Smooth muscle cell (in vitro differentiated cells): ENCODE measurements at regions not wholly inside any gene's neighbourhood (a gene's known extent, or its start where the extent isn't known, plus 50 kb on each side); places are given as distances from the start of the nearest gene placed in this dataset.

Experiments used
- DNase-seq: peaks from one replicate; lab custom pipeline; 2025; ENCODE audit not compliant: unreplicated experiment; lab: John Stamatoyannopoulos, UW
- H2AFZ ChIP-seq: fragments of 200-600 bp; sonication (generic); 2 replicates; pipeline ENCODE4 v1.6.0; 2016; ENCODE audit warnings: antibody characterized with exemption, low read depth, mild to moderate bottlenecking
- H3F3A ChIP-seq: fragments of 200-600 bp; sonication (generic); 2 replicates; pipeline ENCODE4 v1.6.0; 2017; ENCODE audit warnings: antibody characterized with exemption, low read depth
- H3K27ac ChIP-seq: fragments of 200-600 bp; sonication (generic); 2 replicates; pipeline ENCODE4 v1.5.1; 2016; ENCODE audit warnings: low read depth, mild to moderate bottlenecking
- H3K27me3 ChIP-seq: fragments of 200-600 bp; sonication (generic); 2 replicates; pipeline ENCODE4 v1.6.1; 2016; ENCODE audit warnings: low read depth, mild to moderate bottlenecking
- H3K36me3 ChIP-seq: fragments of 200-600 bp; sonication (generic); 2 replicates; pipeline ENCODE4 v1.5.1; 2016; ENCODE audit warnings: low read depth
- H3K4me1 ChIP-seq: fragments of 200-600 bp; sonication (generic); 2 replicates; pipeline ENCODE4 v1.5.1; 2016; ENCODE audit warnings: low read depth
- H3K4me2 ChIP-seq: fragments of 200-600 bp; sonication (generic); 2 replicates; pipeline ENCODE4 v1.6.0; 2016; ENCODE audit warnings: mild to moderate bottlenecking
- H3K4me3 ChIP-seq: fragments of 200-600 bp; sonication (generic); 2 replicates; pipeline ENCODE4 v1.5.1; 2016; ENCODE audit warnings: mild to moderate bottlenecking
- H3K79me2 ChIP-seq: fragments of 200-600 bp; sonication (generic); 2 replicates; pipeline ENCODE4 v1.6.0; 2016; ENCODE audit warnings: low read depth, mild to moderate bottlenecking
- H3K9ac ChIP-seq: fragments of 200-600 bp; sonication (generic); 2 replicates; pipeline ENCODE4 v1.6.0; 2016; ENCODE audit warnings: low read depth
- H3K9me3 ChIP-seq: fragments of 200-600 bp; sonication (generic); replicated peaks from 2 replicates; pipeline ENCODE4 v1.5.1; 2016; ENCODE audit warnings: low read depth
- H4K20me1 ChIP-seq: fragments of 200-600 bp; sonication (generic); 2 replicates; pipeline ENCODE4 v1.6.0; 2016; ENCODE audit warnings: low read depth
- CTCF ChIP-seq: fragments of 200-600 bp; sonication (generic); IDR thresholded peaks from 2 replicates; pipeline ENCODE4 v1.5.1; 2017; ENCODE audit warnings: borderline replicate concordance, mild to moderate bottlenecking, antibody characterized with exemption; ENCODE audit not compliant: insufficient read depth, poor library complexity, severe bottlenecking
- WGBS: methylation state at CpG from one replicate; pipeline ENCODE4 v1.1.7; 2016; ENCODE audit warnings: low lambda C conversion rate; 5-methylcytosine and 5-hydroxymethylcytosine counted together

GRCh38 chr22:48478529-48479265, 1349.0 kb downstream of the BRD1 start:
- Histone ChIP-seq H3K4me1 (no peaks in the 10 kb centered on the region), H3K9ac (no peak overlapping the region), H4K20me1 (no peaks in the 10 kb centered on the region), H3K4me3 (no peak overlapping the region), H3K79me2 (no peaks in the 10 kb centered on the region), H3K27ac (no peak overlapping the region), H3K36me3 (no peaks in the 10 kb centered on the region), H3F3A (no peaks in the 10 kb centered on the region), H3K9me3 (no peaks in the 10 kb centered on the region), H3K4me2 (no peak overlapping the region), H2AFZ (no peak overlapping the region), H3K27me3 (no peaks in the 10 kb centered on the region)
- 93% methylated on average over 11 of the region's 11 CpGs for WGBS
- no peak for TF ChIP-seq CTCF
- no peak for DNase-seq

- no peaks in the 10 kb centered on the region for H3K36me3 ChIP-seq
- H3K4me3 ChIP-seq, result no peak overlapping the region
- H3K27me3 ChIP-seq, result no peaks in the 10 kb centered on the region
- no peak overlapping the region for H3K4me2 ChIP-seq
- H3K9me3 ChIP-seq, result no peaks in the 10 kb centered on the region
- no peak for DNase-seq
- no peaks in the 10 kb centered on the region for H3K79me2 ChIP-seq
- H3K4me1 ChIP-seq, result no peaks in the 10 kb centered on the region
- no peak overlapping the region for H3K27ac ChIP-seq
- WGBS, result 98% methylated on average over 11 of the region's 11 CpGs
- H3F3A ChIP-seq, result no peaks in the 10 kb centered on the region
- H3K9ac ChIP-seq, result no peak overlapping the region
- H4K20me1 ChIP-seq, result no peaks in the 10 kb centered on the region
- H2AFZ ChIP-seq, result no peak overlapping the region
- no peak for TF ChIP-seq CTCF
These were observed 1349.5 kb downstream of the BRD1 start for GRCh38 chr22:48478124-48478523.

GRCh38 chr22:48477031-48477721, 1350.5 kb downstream of the BRD1 start:
- no peak for DNase-seq
- H3K9me3 ChIP-seq, result no peaks in the 10 kb centered on the region

More at GRCh38 chr22:48477031-48477721, 1350.5 kb downstream of the BRD1 start:
- no peaks in the 10 kb centered on the region for H3K27me3 ChIP-seq
- no peak overlapping the region for H3K27ac ChIP-seq
- no peaks in the 10 kb centered on the region for H3K36me3 ChIP-seq
- no peak overlapping the region for H3K4me2 ChIP-seq
- no peak overlapping the region for H2AFZ ChIP-seq
- no peak overlapping the region for H3K4me3 ChIP-seq
- 96% methylated on average over 22 of the region's 22 CpGs for WGBS
- H3K9ac ChIP-seq, result no peak overlapping the region
- H4K20me1 ChIP-seq, result no peaks in the 10 kb centered on the region
- H3F3A ChIP-seq, result no peaks in the 10 kb centered on the region
- no peaks in the 10 kb centered on the region for H3K4me1 ChIP-seq
- no peak for TF ChIP-seq CTCF
- no peaks in the 10 kb centered on the region for H3K79me2 ChIP-seq
